Caco-2 (cell line): ENCODE measurements at regions not wholly inside any gene's neighbourhood (a gene's known extent, or its start where the extent isn't known, plus 50 kb on each side); places are given as distances from the start of the nearest gene placed in this dataset.
"Not testable (repeated sequence)": the region's sequence is repeated elsewhere in the genome, so short reads cannot be mapped to it uniquely, and the experiment has no call there.

Experiments
- BruUV-seq: library from RNA; stranded (reverse); fragments of 400-500 nt; replicated peaks from 2 replicates; lab custom pipeline; 2021; lab: Mats Ljungman, UMichigan
- CTCF ChIA-PET: fragments of 300-600 bp; sonication (Branson Sonifier 250); formaldehyde crosslinking; loops from one replicate; lab custom pipeline; 2022; ENCODE audit warnings: antibody characterized with exemption; lab: Charles Lee
- POLR2A ChIA-PET: fragments of 300-600 bp; sonication (Branson Sonifier 250); formaldehyde crosslinking; loops from one replicate; lab custom pipeline; 2022; ENCODE audit warnings: antibody characterized with exemption; lab: Charles Lee
- DNase-seq, 2 experiments: peaks; one replicate each; pipeline versions ENCODE4 v3.0.0 to v3.0.0-alpha.2; 2020 to 2022
- H3K27me3 ChIP-seq: replicated peaks from 2 replicates; pipeline ENCODE4 v1.6.0; 2011; ENCODE audit warnings: low read length; ENCODE audit not compliant: control insufficient read depth, insufficient read depth
- H3K36me3 ChIP-seq: 2 replicates; pipeline ENCODE4 v1.5.1; 2011; ENCODE audit warnings: low read length; ENCODE audit not compliant: control insufficient read depth, insufficient read depth
- H3K4me1 ChIP-seq: fragments of 250-450 bp; sonication (Bioruptor Pico); 2 replicates; pipeline ENCODE4 v1.5.1; 2020; ENCODE audit warnings: mild to moderate bottlenecking
- H3K4me3 ChIP-seq: 2 replicates; pipeline ENCODE4 v1.5.1; 2011; ENCODE audit warnings: low read depth, mild to moderate bottlenecking, control low read depth, low read length
- H3K9me3 ChIP-seq: fragments of 250-450 bp; sonication (Bioruptor Pico); 2 replicates; pipeline ENCODE4 v1.5.1; 2020; ENCODE audit warnings: mild to moderate bottlenecking, moderate library complexity
- H3K27ac Mint-ChIP-seq: one replicate; pipeline ENCODE4 v1.8.0; 2022; ENCODE audit warnings: mixed read lengths; ENCODE audit not compliant: unreplicated experiment
- H3K27me3 Mint-ChIP-seq: one replicate; pipeline ENCODE4 v1.8.0; 2022; ENCODE audit warnings: mixed read lengths; ENCODE audit not compliant: insufficient read depth, unreplicated experiment
- H3K36me3 Mint-ChIP-seq: one replicate; pipeline ENCODE4 v1.8.0; 2022; ENCODE audit warnings: mild to moderate bottlenecking, mixed read lengths; ENCODE audit not compliant: insufficient read depth, unreplicated experiment
- H3K4me1 Mint-ChIP-seq: one replicate; pipeline ENCODE4 v1.8.0; 2022; ENCODE audit warnings: low read depth, mixed read lengths; ENCODE audit not compliant: unreplicated experiment
- H3K4me3 Mint-ChIP-seq: one replicate; pipeline ENCODE4 v1.8.0; 2022; ENCODE audit warnings: mild to moderate bottlenecking, moderate library complexity, mixed read lengths; ENCODE audit not compliant: unreplicated experiment
- H3K9me3 Mint-ChIP-seq: one replicate; pipeline ENCODE4 v1.8.0; 2022; ENCODE audit warnings: mixed read lengths; ENCODE audit not compliant: unreplicated experiment
- CTCF ChIP-seq, 2 experiments: fragments of 200-600 bp in 1 of 2; IDR thresholded peaks; 1 replicate in 1 of 2; 2 replicates in 1 of 2; pipeline versions ENCODE4 v1.5.1 to v1.8.0; 2011 to 2022; ENCODE audit warnings: antibody characterized with exemption in 1 of 2, control low read depth in 1 of 2, inconsistent platforms in 1 of 2, low read depth in 1 of 2, low read length in 1 of 2, mild to moderate bottlenecking in 1 of 2, moderate library complexity in 1 of 2; ENCODE audit not compliant: insufficient read depth in 1 of 2, severe bottlenecking in 1 of 2, unreplicated experiment in 1 of 2
- intact Hi-C: fragments of 100-400 bp; cut with micrococcal nuclease; formaldehyde crosslinking; loops from one replicate; pipeline ENCODE4 v1.10.0; 2022; ENCODE audit not compliant: unreplicated experiment

GRCh38 chr6:51167468-51167867 lies 348.8 kb downstream of the TFAP2B start:
- H3K4me3 ChIP-seq = no peak overlapping the region
- no peaks in the 10 kb centered on the region for H3K9me3 ChIP-seq
- H3K36me3 ChIP-seq = no peaks in the 10 kb centered on the region
- ChIA-PET POLR2A (interaction anchor here (0.5 kb wide), 1 partner anchor 453 kb away, joined by 3 read pairs; no protein-coding TSS in a partner anchor), CTCF (no interaction called here)
- no peak for TF ChIP-seq CTCF (IDR thresholded peaks at IDR 0.05; ENCODE audit: insufficient read depth in 1 of 2, low read depth in 1 of 2, low read length in 1 of 2, severe bottlenecking in 1 of 2, unreplicated experiment in 1 of 2)
- Mint-ChIP-seq H3K4me1 (no peaks in the 10 kb centered on the region), H3K36me3 (no peaks in the 10 kb centered on the region), H3K4me3 (no peak overlapping the region), H3K27ac (no peak overlapping the region), H3K27me3 (no peaks in the 10 kb centered on the region), H3K9me3 (peaks cover 10% of the 10 kb centered on the region)
- H3K4me1 ChIP-seq = no peaks in the 10 kb centered on the region
- no TSS peak for BruUV-seq
- intact Hi-C loops = no loop called here
- no peaks in the 10 kb centered on the region for H3K27me3 ChIP-seq
- no peak for DNase-seq

GRCh38 chr6:51182827-51183226 lies 364.2 kb downstream of the TFAP2B start:
- Mint-ChIP-seq H3K27ac (no peak overlapping the region), H3K9me3 (no peaks in the 10 kb centered on the region), H3K4me1 (no peaks in the 10 kb centered on the region), H3K27me3 (no peaks in the 10 kb centered on the region), H3K4me3 (no peak overlapping the region), H3K36me3 (no peaks in the 10 kb centered on the region)
- no peaks in the 10 kb centered on the region for H3K9me3 ChIP-seq
- no TSS peak for BruUV-seq
- intact Hi-C loops = no loop called here
- no peak for TF ChIP-seq CTCF (IDR thresholded peaks at IDR 0.05; ENCODE audit: insufficient read depth in 1 of 2, low read depth in 1 of 2, low read length in 1 of 2, severe bottlenecking in 1 of 2, unreplicated experiment in 1 of 2)
- no peaks in the 10 kb centered on the region for H3K4me1 ChIP-seq
- POLR2A ChIA-PET = no interaction called here
- CTCF ChIA-PET = no interaction called here
- H3K36me3 ChIP-seq = no peaks in the 10 kb centered on the region
- H3K4me3 ChIP-seq = no peak overlapping the region
- H3K27me3 ChIP-seq = no peaks in the 10 kb centered on the region
- DNase-seq = no peak

- intact Hi-C loops = no loop called here
- no peak for DNase-seq
- no peaks in the 10 kb centered on the region for H3K4me1 Mint-ChIP-seq
- Histone ChIP-seq H3K36me3 (no peaks in the 10 kb centered on the region), H3K9me3 (no peaks in the 10 kb centered on the region), H3K27me3 (no peaks in the 10 kb centered on the region), H3K4me3 (no peak overlapping the region), H3K4me1 (no peaks in the 10 kb centered on the region)
- no peaks in the 10 kb centered on the region for H3K36me3 Mint-ChIP-seq
- no TSS peak for BruUV-seq
- H3K4me3 Mint-ChIP-seq = no peak overlapping the region
- no peaks in the 10 kb centered on the region for H3K9me3 Mint-ChIP-seq
- TF ChIP-seq CTCF (IDR thresholded peaks at IDR 0.05; ENCODE audit: insufficient read depth in 1 of 2, low read depth in 1 of 2, low read length in 1 of 2, severe bottlenecking in 1 of 2, unreplicated experiment in 1 of 2) = no peak
- POLR2A ChIA-PET = no interaction called here
- H3K27ac Mint-ChIP-seq = no peak overlapping the region
- no peaks in the 10 kb centered on the region for H3K27me3 Mint-ChIP-seq
- CTCF ChIA-PET = no interaction called here
Measured at GRCh38 chr6:51184046-51184445, 365.4 kb downstream of the TFAP2B start.

DNA sequence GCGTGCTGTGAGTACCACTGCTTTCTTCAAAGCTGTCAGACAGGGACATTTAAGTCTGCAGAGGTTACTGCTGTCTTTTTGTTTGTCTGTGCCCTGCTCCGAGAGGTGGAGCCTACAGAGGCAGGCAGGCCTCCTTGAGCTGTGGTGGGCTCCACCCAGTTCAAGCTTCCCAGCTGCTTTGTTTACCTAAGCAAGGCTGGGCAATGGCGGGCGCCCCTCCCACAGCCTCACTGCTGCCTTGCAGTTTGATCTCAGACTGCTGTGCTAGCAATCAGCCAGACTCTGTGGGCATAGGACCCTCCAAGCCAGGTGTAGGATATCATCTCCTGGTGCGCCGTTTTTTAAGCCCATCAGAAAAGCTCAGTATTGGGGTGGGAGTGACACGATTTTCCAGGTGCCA lies 374.5 kb downstream of the TFAP2B start:
- CTCF ChIA-PET, H3K36me3 ChIP-seq, H3K27me3 ChIP-seq, H3K27me3 Mint-ChIP-seq, H3K4me3 ChIP-seq, H3K4me3 Mint-ChIP-seq, DNase-seq, H3K9me3 Mint-ChIP-seq, intact Hi-C loops, POLR2A ChIA-PET, H3K4me1 Mint-ChIP-seq, H3K36me3 Mint-ChIP-seq, H3K9me3 ChIP-seq, H3K27ac Mint-ChIP-seq, BruUV-seq, H3K4me1 ChIP-seq: not testable (repeated sequence)
